Right ventricle myocardium superior (tissue), 1 donor: ENCODE measurements at regions not wholly inside any gene's neighbourhood (a gene's known extent, or its start where the extent isn't known, plus 50 kb on each side); places are given as distances from the start of the nearest gene placed in this dataset.
"Not testable (repeated sequence)": the region's sequence is repeated elsewhere in the genome, so short reads cannot be mapped to it uniquely, and the experiment has no call there.

ENCODE experiments used
- ATAC-seq: fragments of 200-7000 bp; cut with Tn5 transposase; one replicate; pipeline ENCODE4 v1.9.1; 2020; ENCODE audit warnings: mild to moderate bottlenecking; ENCODE audit not compliant: poor library complexity
- DNase-seq: peaks from one replicate; pipeline ENCODE4 v3.0.0-alpha.2; 2020
- intact Hi-C: fragments of 100-400 bp; cut with DNase I; formaldehyde crosslinking; loops from one replicate; pipeline ENCODE4 v1.11.2; 2022
- donor health status: DM: no; HTN: yes; CAD: no; lungs with severe emphysema.

DNA sequence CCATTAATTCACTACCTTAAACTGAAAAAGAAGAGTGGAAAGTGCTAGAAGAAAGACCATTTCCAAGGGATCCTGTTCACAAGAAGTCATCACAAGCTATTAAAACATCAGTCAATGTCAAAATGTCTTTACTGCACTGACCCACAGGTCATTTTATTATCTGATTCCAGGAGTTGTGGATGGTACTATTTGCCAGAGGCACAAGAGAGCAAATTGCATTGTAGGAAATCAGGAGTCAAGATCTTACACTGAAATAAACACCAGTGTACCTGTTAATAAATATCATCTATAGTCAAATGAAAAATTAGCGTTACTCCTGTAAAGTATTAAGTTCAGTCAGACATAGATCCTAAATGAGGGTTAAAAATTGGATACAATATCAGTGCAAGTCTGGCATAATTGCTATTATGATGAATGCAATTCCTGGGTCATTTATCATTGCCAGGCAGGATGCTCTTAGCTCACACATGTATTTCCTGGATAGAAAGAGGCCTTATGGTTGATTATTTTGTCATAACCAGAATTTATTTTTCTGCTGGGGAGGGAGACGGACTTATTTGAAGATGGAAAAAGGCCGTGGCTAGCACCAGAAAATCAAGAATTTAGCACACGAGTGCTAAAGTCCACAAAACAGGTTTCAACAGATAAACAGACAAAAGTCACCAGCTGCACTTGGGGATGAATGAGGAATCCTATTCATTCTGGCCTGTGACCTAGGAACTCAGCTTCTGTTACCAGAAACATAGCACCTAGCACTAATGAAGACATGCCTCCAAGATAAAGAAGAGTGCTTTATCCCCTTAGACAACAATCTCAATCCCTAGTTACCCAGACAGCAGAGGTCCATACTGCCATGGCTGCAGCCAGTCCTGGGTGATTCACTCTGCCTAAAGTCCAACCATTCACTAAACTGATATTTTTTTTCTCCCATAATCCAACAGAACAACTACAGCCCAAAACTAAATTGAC lies 683.1 kb upstream of the POM121L12 start:
- intact Hi-C loops: no loop called here

DNA sequence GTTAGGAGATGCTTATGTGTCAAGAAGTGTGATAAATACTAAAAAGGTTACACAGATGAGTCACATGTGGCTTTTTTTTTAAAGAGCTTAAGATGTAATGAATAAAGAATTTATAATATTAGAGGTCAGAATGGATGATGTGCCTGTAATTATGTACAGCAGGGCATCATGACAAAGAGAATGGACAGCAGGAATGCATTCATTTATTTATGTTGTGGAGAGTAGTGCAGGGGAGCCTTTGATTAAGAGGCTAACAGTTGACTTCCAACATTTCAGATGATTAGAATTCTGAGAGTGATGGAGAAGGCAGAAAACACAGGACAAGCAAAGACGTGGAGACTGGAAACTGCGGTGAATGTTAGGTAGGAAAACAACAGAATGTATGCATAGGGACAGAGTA lies 691.4 kb upstream of the POM121L12 start:
- no peak for ATAC-seq
- no peak for DNase-seq
- intact Hi-C loops: no loop called here

More for the DNA sequence above, 683.1 kb upstream of the POM121L12 start:
- ATAC-seq (no peak), DNase-seq (no peak)

DNA sequence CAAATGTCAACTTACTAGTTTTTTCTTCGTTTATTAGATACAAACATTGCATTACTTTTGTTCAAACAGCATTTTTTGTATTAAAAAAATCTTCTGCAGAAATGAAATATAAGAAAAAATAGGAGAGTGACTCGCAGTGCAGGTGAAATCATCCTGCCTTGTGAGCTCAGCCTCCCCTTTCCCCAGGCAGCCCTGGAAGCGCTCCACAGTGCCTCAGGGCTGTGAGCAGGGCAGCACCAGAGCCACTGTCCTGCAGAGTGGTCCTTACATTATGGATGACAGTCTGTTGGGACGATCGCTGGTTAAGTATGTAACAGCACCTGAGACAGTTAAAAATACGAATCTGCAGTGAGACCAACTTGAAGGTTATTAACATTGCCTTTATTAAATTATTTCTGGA lies 695.4 kb upstream of the POM121L12 start:
- intact Hi-C loops: no loop called here
- ATAC-seq: no peak
- DNase-seq: no peak

DNA sequence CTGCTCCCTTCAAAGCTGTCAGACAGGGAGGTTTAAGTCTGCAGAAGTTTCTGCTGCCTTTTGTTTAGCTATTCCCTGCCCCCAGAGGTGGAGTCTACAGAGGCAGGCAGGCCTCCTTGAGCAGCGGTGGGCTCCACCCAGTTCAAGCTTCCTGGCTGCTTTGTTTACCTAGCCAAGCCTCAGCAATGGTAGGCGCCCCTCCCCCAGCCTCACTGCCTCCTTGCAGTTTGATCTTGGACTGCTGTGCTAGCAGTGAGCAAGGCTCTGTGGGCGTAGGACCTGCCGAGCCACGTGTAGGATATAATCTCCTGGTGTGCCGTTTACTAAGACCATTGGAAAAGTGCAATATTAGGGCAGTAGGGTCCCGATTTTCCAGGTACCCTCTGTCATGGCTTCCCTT lies 707.1 kb upstream of the POM121L12 start:
- ATAC-seq, intact Hi-C loops, DNase-seq: not testable (repeated sequence)

DNA sequence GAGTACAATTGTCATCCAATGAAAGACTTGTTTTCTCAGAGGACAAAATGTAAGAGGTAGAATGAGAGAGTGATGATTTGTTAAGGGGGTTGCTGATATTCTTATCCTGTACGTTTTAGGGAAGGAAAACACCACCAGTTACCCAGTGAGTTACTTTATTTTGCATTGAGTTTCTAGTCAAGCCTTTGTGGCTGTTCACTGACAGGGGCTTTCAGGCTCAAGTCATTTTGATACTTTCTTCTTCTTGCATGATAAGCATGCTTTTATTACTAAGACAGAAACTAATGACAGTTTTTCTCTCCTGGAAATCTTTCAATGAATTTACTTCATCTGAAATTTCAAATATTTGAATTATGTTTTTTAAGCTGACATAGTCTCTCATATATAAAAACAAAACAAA lies 710.2 kb upstream of the POM121L12 start:
- ATAC-seq (no peak), DNase-seq (no peak)
- intact Hi-C loops: no loop called here

DNA sequence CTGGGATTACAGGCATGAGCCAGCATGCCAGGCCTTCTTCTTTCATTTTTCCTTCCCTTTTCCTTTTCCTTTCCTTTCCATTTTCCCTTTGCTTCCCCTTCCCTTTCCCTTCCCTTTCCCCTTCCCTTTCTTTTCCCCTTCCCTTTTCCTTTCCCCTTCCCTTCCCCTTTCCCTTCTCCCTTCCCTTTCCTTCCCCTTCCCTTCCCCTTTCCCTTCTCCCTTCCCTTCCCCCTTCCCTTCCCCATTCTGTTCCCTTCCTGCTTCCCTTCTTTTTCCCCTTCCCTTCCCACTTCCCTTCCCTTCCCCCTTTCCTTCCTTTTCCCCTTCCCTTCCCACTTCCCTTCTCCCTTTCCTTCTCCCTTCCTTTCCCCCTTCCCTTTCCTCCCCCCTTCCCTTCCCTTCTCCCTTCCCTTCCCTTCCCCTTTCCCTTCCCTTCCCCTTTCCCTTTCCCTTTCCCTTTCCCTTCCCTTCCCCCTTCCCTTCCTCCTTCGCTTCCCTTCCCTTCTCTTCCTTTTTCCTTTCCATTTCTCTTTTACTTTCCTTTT lies 712.2 kb upstream of the POM121L12 start:
- ATAC-seq (no peak), DNase-seq (no peak)
- intact Hi-C loops: no loop called here

DNA sequence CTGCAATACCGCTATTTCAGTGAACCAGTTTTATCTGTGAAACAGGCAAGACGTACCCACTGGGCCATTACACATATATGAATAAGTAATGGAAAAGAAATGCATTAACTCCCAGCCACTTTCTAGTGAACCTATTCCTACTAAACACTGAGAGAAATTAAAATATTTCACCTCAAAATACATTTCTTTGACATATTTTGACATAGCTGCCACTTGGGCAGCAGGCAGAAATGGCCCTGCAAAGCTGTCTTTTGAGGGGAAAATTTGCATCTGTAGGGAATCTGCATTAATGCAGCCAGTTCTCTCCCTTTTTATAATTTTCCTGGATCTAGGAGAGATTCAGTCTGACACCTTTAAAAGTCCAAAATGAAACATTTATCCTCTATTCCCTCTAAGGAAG lies 714.8 kb upstream of the POM121L12 start:
- DNase-seq (no peak), ATAC-seq (no peak)
- intact Hi-C loops: no loop called here

DNA sequence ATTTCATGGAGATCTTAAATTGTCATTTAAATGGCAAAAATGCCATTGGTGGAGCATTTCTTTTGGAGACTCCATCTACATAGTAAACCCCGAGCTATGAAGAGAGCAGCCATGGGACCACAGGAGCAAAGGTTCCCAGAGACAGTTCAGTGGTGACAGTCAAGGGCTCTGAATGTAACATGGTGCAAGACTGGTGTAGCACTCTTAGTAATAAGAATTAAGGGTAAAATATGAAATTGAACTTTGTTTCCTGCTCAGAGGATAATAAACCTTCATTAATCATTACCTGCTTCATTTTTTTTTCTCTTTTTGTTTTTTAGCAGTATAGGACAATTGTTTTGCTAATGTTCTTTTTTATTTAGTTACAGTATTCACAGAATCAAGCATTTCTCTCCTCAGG lies 717.5 kb upstream of the POM121L12 start:
- DNase-seq: no peak
- no peak for ATAC-seq
- intact Hi-C loops: no loop called here

DNA sequence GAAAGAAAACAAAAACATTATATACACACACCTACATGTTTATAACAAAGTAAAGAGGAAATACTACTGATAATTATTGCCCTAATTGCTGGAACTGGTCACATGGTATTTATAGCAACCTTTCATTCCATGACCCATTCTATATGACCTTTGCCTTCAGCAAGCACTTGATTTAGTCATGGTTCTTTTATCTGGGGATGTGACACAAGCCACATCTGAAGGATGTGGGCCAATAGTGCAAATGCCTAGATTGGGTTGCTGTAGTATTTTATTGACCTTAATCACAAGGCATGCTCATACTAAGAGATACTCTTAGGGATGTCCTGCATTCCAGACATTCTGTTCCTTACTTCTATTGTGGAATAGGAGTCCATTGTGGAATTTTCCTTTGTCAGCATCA lies 723.5 kb upstream of the POM121L12 start:
- no peak for DNase-seq
- intact Hi-C loops: no loop called here
- ATAC-seq: no peak

DNA sequence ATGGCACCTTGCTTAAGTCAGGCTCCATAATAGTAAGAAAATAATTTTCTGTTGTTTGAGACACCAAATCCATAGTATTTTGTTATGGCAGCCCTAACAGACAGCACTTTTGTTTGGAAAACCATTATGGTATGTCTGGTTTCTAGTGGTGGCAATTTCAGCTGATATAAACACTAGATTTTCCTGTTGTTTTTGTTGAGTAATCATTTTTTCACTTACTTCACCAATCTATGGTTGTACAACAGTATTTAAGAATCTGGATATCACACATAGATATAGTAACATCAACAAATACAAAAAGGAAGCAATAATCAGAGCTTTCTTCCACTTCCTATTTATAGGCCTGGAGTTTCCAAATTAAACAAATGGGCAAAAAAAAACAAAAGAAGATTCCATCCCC lies 725.8 kb upstream of the POM121L12 start:
- ATAC-seq (no peak), DNase-seq (no peak)
- intact Hi-C loops: no loop called here

DNA sequence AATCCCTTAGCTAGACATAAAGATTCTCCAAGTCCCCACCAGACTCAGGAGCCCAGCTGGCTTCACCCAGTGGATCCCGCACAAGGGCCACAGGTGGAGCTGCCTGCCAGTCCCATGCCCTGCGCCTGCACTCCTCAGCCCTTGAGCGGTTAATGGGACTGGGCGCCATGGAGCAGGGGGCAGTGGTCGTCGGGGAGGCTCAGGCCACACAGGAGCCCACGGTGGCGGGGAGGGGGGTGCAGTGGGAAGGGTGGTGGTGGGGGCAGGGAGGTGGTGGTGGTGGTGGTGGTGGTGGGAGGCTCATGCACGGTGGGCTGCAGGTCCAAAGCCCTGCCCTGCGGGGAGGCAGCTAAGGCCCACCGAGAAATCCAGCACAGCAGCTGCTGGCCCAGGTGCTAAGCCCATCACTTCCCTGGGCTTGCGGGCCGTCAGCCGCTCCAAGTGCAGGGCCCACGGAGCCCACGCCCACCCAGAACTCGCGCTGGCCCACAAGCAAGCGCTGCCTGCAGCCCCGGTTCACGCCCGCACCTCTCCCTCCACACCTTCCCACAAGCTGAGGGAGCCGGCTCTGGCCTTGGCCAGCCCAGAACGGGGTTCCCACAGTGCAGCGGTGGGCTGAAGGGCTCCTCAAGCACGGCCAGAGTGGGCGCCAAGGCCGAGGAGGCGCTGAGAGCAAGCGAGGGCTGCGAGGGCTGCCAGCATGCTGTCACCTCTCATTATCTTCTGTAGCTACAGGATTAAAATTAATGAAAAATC lies 732.5 kb upstream of the POM121L12 start:
- intact Hi-C loops: no loop called here
- ATAC-seq (no peak), DNase-seq (no peak)

DNA sequence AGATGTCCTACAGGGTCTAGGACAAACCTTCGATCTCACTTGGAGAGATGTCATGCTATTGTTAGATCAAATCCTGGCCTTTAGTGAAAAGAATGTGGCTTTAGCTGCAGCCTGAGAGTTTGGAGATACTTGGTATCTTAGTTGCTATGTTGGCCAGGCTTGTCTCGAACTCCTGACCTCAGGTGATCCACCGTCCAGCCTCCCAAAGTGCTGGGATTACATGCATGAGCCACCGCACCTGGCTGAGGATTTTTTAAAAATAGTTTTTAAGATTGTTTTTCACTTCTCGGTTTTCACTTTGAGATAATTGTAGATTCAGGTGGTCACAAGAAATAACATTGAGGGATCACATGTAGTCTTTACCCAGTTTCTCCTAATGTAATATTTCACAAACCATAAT lies 738.3 kb upstream of the POM121L12 start:
- intact Hi-C loops: no loop called here
- ATAC-seq (no peak), DNase-seq (no peak)

DNA sequence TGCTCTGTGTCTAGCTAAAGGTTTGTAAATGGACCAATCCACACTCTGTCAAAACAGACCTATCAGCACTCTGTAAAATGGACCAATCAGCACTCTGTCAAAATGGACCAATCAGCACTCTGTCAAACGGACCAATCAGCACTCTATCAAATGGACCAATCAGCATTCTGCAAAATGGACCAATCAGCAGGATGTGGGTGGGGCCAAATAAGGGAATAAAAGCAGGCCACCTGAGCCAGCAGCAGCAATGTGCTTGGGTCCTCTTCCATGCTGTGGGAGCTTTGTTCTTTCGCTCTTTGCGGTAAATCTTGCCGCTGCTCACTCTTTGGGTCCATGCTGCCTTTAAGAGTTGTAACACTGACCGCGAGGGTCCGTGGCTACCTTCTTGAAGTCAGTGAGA lies 740.5 kb upstream of the POM121L12 start:
- DNase-seq (no peak), ATAC-seq (no peak)
- intact Hi-C loops: no loop called here

DNA sequence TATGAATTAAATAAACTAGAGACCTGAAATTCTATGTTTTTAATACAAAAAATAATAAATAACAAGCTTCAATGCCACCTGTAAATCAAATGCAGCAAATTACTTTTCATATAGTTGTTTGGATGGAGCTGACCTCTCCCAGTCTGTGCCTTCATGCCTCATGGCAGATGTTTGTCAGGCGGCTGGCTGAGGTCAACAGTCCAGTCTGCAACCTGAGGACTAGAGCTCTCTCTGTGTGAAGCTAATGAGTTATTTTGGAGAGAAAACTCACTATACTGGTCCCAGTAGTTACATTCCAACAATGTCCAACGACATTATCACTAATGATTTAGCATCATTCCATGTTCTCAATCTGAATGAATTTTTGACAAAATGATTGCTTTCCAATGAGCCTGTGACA lies 746.2 kb upstream of the POM121L12 start:
- no peak for DNase-seq
- intact Hi-C loops: no loop called here
- ATAC-seq: no peak

DNA sequence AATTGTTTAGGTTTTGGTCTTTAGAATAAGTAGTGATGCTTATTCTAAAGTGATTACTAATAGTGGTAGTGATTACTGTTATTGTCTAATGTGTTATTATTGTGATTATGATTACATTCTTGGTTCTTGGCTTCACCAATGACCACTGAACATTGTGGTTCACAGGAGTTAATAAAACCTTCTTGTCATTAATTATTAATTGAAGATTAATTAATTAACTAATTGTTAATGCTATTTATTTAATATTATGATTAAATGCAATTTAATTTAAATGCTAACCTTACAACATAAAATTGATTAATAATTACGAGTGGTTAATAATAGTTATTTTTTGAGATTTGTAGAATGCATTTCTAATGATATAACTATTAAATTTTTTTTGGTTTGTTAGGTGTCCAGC lies 747.7 kb upstream of the POM121L12 start:
- no peak for ATAC-seq
- intact Hi-C loops: no loop called here

DNA sequence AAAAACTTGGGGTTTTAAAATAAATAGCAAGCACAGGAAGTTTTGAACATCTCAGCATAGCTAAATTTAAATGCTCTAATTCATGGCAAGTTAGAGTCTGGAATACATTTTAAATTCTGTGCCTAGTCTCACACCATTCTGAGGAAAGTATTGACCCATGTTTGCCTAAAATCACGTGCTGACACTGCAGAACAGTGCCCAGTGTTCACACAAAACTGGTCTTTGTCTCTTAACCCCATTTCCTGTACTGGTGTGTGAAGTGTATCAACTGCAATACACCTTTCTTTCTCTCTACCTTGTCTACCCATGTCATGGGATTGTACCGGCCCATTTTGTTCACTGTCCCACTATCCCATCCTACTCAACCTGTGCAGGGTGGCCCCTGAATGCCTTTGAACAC lies 749.7 kb upstream of the POM121L12 start:
- no peak for DNase-seq
- no peak for ATAC-seq
- intact Hi-C loops: no loop called here

More for the DNA sequence above, 747.7 kb upstream of the POM121L12 start:
- DNase-seq: no peak

DNA sequence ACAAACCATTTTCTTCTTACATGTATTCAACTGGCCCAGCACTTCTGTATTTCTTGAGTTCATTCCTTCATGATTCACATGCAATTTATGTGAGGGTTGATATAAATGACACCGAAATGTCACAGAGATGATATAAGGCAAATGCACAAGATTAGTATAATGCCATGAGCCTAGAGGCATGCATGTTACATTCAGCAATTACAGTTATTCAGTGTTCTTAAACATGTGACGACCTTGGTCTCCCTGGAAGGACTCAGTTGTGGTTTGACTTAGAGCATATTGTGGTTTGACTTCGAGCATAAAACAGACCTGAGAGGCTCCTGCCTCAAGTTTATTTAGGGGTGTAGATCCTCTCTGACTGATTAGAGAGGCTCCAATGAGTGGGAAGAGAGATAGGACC lies 752.1 kb upstream of the POM121L12 start:
- intact Hi-C loops: no loop called here
- DNase-seq (no peak), ATAC-seq (no peak)

DNA sequence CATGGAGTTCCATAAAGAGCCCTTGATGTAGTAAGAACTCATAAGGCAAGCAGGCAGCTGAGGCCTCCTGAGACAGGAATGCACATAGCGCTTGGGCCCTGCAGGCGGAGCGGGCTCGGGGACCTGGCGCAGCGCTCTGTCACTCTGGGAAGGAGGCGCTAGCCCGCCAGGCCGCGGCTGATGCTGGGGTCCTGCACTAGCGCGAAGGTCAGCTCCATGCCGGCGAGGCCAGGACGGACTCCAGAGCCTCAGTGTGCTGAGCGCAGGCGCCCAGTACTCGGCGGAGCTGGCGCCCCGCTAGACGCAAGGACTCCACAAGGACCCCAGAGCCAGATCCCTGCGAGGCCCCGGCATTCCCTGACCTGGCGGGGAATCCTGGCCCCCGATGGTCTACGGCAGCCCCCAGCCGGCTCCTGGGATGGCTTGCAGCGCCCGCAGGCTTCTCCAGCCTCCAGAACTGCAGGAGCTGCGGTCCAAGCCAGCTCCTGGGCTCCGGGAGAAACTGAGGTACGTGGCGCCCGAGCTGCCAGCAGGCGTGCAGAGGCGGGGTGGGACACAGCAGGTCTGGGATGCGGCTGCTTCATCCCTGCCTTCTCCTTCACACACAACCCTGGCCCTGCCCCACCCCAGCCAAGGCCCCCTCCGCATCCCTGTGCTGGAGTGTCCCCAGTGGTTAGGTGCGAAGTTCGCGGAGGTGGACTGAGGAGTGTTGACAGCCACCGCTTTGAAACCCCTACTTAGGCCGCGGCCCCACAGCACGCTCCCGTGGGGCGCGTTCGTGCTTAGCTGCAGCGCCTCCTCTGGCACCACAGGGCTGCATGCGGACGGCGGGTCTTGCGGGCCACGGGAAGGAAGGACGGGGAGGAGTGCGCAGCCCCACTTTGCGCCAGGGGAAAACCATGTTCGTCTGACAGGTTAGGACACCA lies 761.5 kb upstream of the POM121L12 start:
- no peak for DNase-seq
- ATAC-seq: peak; percentile 38
- intact Hi-C loops: no loop called here

DNA sequence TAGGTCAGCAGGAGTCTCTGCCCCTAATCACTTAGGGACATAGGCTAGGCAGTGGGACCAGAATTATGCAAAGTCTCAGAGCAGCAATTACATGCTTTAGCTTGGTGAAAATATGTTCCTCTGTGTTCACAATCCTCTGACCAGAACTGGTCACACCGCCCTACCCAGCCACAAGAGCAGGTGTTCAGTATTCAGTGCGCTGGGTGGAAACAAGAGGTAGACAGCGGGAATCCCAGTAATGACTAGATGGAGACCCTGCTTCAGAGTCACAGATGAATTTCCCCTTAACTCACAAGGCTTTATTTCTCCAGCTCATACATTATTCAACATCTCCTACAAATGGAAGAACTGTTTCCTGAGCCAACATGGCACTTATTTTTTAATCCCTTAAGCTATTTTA lies 763.7 kb upstream of the POM121L12 start:
- ATAC-seq: no peak
- intact Hi-C loops: no loop called here
- no peak for DNase-seq
